ENCODE measurements at regions not wholly inside any gene's neighbourhood (a gene's known extent, or its start where the extent isn't known, plus 50 kb on each side); places are given as distances from the start of the nearest gene placed in this dataset.

DNA sequence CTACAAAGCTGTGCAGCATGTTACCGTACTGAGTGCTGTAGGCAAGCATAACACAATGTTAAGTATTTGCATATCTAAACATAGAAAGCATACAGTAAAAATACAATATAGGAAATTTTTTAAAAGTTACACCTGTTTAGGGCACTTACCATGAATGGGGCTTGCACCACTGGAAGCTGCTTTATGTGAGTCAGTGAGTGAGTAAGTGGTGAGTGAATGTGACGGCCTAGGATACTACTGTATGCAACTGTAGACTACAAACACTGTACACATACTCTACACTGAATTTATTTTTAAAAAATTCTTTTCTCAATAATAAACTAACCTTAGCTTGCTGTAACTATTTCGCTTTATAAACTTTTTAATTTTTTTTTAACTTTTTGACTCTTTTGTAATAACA lies 82.1 kb upstream of the FSCB start:
- H3K4me3 ChIP-seq (ENCODE audit: low read depth, low read length, poor library complexity, severe bottlenecking) = no peak overlapping the region
- no peak overlapping the region for H2AFZ ChIP-seq (ENCODE audit: low read length)
- TF ChIP-seq, protein P1, sequence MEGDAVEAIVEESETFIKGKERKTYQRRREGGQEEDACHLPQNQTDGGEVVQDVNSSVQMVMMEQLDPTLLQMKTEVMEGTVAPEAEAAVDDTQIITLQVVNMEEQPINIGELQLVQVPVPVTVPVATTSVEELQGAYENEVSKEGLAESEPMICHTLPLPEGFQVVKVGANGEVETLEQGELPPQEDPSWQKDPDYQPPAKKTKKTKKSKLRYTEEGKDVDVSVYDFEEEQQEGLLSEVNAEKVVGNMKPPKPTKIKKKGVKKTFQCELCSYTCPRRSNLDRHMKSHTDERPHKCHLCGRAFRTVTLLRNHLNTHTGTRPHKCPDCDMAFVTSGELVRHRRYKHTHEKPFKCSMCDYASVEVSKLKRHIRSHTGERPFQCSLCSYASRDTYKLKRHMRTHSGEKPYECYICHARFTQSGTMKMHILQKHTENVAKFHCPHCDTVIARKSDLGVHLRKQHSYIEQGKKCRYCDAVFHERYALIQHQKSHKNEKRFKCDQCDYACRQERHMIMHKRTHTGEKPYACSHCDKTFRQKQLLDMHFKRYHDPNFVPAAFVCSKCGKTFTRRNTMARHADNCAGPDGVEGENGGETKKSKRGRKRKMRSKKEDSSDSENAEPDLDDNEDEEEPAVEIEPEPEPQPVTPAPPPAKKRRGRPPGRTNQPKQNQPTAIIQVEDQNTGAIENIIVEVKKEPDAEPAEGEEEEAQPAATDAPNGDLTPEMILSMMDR (conservative IDR thresholded peaks at IDR 0.05; ENCODE audit: low read length) = no peak
- no peak for TF ChIP-seq EZH2phosphoT487 (IDR thresholded peaks at IDR 0.05; ENCODE audit: borderline replicate concordance, low read depth, low read length)
- H4K20me1 ChIP-seq (ENCODE audit: insufficient read depth, low read length) = no peaks in the 10 kb centered on the region
- POLR2A ChIA-PET = interaction anchor here (0.6 to 0.7 kb wide), 2 partner anchors 34 to 943 kb away, joined by 3 read pairs; no protein-coding TSS in a partner anchor
- no TSS peak for BruUV-seq (replicated peaks)
- H3K79me2 ChIP-seq (ENCODE audit: insufficient read depth, low read depth, low read length) = no peaks in the 10 kb centered on the region
- no peak for DNase-seq (ENCODE audit: low spot score)
- no peaks in the 10 kb centered on the region for H3K36me3 ChIP-seq (ENCODE audit: insufficient read depth, low read length)
- no peak overlapping the region for H3K4me2 ChIP-seq (ENCODE audit: low read length)
- CTCF ChIA-PET (ENCODE audit: unreplicated experiment) = no interaction called here
- H3K9me2 ChIP-seq (ENCODE audit: insufficient read depth, low read length) = no peaks in the 10 kb centered on the region
- no peaks in the 10 kb centered on the region for H3K4me1 ChIP-seq (ENCODE audit: insufficient read depth, low read length, poor library complexity, severe bottlenecking)
- H3K9me3 ChIP-seq (ENCODE audit: low read length) = no peaks in the 10 kb centered on the region
- intact Hi-C loops (cut with micrococcal nuclease; ENCODE audit: unreplicated experiment) = no loop called here
- no peak overlapping the region for H3K27ac ChIP-seq (ENCODE audit: low read depth, low read length, poor library complexity, severe bottlenecking)

DNA sequence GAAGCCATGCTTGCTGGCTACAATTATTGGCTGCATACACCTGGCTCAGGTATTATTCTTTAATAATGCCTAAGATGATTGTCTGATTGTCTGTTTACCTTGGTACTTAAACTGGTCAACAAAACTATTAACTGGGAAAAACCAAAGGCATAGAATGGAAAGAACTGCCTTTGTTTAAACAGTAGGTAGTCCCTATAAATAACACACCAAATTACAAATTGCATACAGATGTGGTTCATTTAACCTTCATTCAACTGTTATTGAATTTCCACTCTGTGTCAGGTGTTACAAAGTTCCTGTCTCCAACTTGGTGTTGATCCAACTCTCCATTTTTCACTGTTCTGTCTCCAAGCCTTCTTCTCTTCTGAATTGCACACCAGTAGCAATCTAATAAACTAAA lies 79.8 kb upstream of the FSCB start:
- TF ChIP-seq, protein P1 (conservative IDR thresholded peaks at IDR 0.05; ENCODE audit: low read length) = no peak
- Histone ChIP-seq H3K79me2 (ENCODE audit: insufficient read depth, low read depth, low read length) (no peaks in the 10 kb centered on the region), H3K9me3 (ENCODE audit: low read length) (no peaks in the 10 kb centered on the region), H3K4me1 (ENCODE audit: insufficient read depth, low read length, poor library complexity, severe bottlenecking) (no peaks in the 10 kb centered on the region), H3K4me3 (ENCODE audit: low read depth, low read length, poor library complexity, severe bottlenecking) (no peak overlapping the region), H3K9me2 (ENCODE audit: insufficient read depth, low read length) (no peaks in the 10 kb centered on the region), H4K20me1 (ENCODE audit: insufficient read depth, low read length) (no peaks in the 10 kb centered on the region), H2AFZ (ENCODE audit: low read length) (no peak overlapping the region), H3K4me2 (ENCODE audit: low read length) (no peak overlapping the region), H3K36me3 (ENCODE audit: insufficient read depth, low read length) (no peaks in the 10 kb centered on the region), H3K27ac (ENCODE audit: low read depth, low read length, poor library complexity, severe bottlenecking) (no peak overlapping the region)
- DNase-seq (ENCODE audit: low spot score) = no peak
- ChIA-PET CTCF (ENCODE audit: unreplicated experiment) (no interaction called here), POLR2A (no interaction called here)
- BruUV-seq (replicated peaks) = no TSS peak
- intact Hi-C loops (cut with micrococcal nuclease; ENCODE audit: unreplicated experiment) = no loop called here

DNA sequence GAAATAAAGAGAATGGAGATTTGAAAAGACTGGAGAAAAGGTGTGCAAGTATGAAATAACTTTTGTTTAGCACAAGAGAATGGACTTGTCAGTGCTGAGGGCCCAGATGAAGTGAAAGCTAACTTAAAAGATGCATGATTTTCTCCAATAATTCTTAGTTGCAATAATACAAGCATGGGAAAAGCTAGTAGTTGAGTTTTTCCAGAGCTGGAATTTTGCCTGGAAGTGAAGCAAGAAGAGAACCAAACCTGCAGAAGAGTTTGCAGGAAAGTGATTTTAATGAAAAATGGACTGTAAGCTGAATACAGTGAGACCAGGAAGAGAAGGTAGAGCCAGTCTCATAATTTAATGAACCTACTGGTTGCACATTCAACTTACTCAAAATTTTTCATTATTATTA lies 69.3 kb upstream of the FSCB start:
- no peaks in the 10 kb centered on the region for H3K9me3 ChIP-seq (ENCODE audit: low read length)
- CTCF ChIA-PET (ENCODE audit: unreplicated experiment) = no interaction called here
- no TSS peak for BruUV-seq (replicated peaks)
- intact Hi-C loops (cut with micrococcal nuclease; ENCODE audit: unreplicated experiment) = no loop called here
- no peak overlapping the region for H3K27ac ChIP-seq (ENCODE audit: low read depth, low read length, poor library complexity, severe bottlenecking)
- H3K4me1 ChIP-seq (ENCODE audit: insufficient read depth, low read length, poor library complexity, severe bottlenecking) = no peaks in the 10 kb centered on the region
- DNase-seq (ENCODE audit: low spot score) = no peak
- H4K20me1 ChIP-seq (ENCODE audit: insufficient read depth, low read length) = no peaks in the 10 kb centered on the region
- no peaks in the 10 kb centered on the region for H3K36me3 ChIP-seq (ENCODE audit: insufficient read depth, low read length)
- no peak overlapping the region for H2AFZ ChIP-seq (ENCODE audit: low read length)
- H3K4me2 ChIP-seq (ENCODE audit: low read length) = no peak overlapping the region
- H3K9me2 ChIP-seq (ENCODE audit: insufficient read depth, low read length) = no peaks in the 10 kb centered on the region
- no peak for TF ChIP-seq EZH2phosphoT487 (IDR thresholded peaks at IDR 0.05; ENCODE audit: borderline replicate concordance, low read depth, low read length)
- TF ChIP-seq, protein P1 (conservative IDR thresholded peaks at IDR 0.05; ENCODE audit: low read length) = no peak
- H3K4me3 ChIP-seq (ENCODE audit: low read depth, low read length, poor library complexity, severe bottlenecking) = no peak overlapping the region
- no peaks in the 10 kb centered on the region for H3K79me2 ChIP-seq (ENCODE audit: insufficient read depth, low read depth, low read length)
- POLR2A ChIA-PET = no interaction called here

Measured in OCI-LY7 (cell line).